ENCODE measurements at regions not wholly inside any gene's neighbourhood (a gene's known extent, or its start where the extent isn't known, plus 50 kb on each side); places are given as distances from the start of the nearest gene placed in this dataset.
"Not testable (repeated sequence)": the region's sequence is repeated elsewhere in the genome, so short reads cannot be mapped to it uniquely, and the experiment has no call there.

GRCh38 chr15:29648415-29648814 is 173.9 kb downstream of the TJP1 start:
- H3K79me2 ChIP-seq (ENCODE audit: control insufficient read depth, insufficient read depth, low read length); H3K9ac ChIP-seq (replicated peaks; ENCODE audit: extremely low read depth, insufficient read depth, low read length); H3K4me3 ChIP-seq (replicated peaks in 1 of 3; ENCODE audit: insufficient read depth in 1 of 3, low read depth in 1 of 3, low read length in 3 of 3); H3K27ac ChIP-seq (ENCODE audit: insufficient read depth, low read depth, low read length); H3K9me3 ChIP-seq (replicated peaks; ENCODE audit: control insufficient read depth, insufficient read depth, low read length); H3K36me3 ChIP-seq (ENCODE audit: control insufficient read depth in 2 of 2, extremely low read depth in 1 of 2, insufficient read depth in 2 of 2, low read length in 2 of 2); H3K9me1 ChIP-seq (replicated peaks; ENCODE audit: control insufficient read depth, extremely low read depth, insufficient read depth, low read length); H2AFZ ChIP-seq (ENCODE audit: low read depth, low read length); intact Hi-C loops (cut with micrococcal nuclease); DNase-seq (ENCODE audit: low read depth, low spot score); H3K4me1 ChIP-seq (ENCODE audit: control insufficient read depth, extremely low read depth, insufficient read depth, low read length); dilution Hi-C loops (cut with MboI; ENCODE audit: extremely low pct_ligation_motif_present, low sequenced_read_pairs); H3K27me3 ChIP-seq (ENCODE audit: control insufficient read depth in 2 of 2, insufficient read depth in 2 of 2, low read length in 2 of 2); FAIRE-seq; H4K20me1 ChIP-seq (replicated peaks; ENCODE audit: control insufficient read depth, extremely low read depth, insufficient read depth, low read length); POLR2A ChIA-PET; CTCF ChIA-PET; H3K4me2 ChIP-seq (ENCODE audit: insufficient read depth, low read length); BruUV-seq (replicated peaks): not testable (repeated sequence)

- POLR2A ChIA-PET, result no interaction called here
- H3K27me3 ChIP-seq (ENCODE audit: control insufficient read depth in 2 of 2, insufficient read depth in 2 of 2, low read length in 2 of 2), result no peaks in the 10 kb centered on the region
- no peak for FAIRE-seq
Measured at GRCh38 chr15:29645841-29646240, 176.4 kb downstream of the TJP1 start.

GRCh38 chr15:29644361-29644760 is 177.9 kb downstream of the TJP1 start:
- H3K4me3 ChIP-seq (replicated peaks in 1 of 3; ENCODE audit: insufficient read depth in 1 of 3, low read depth in 1 of 3, low read length in 3 of 3); H3K4me1 ChIP-seq (ENCODE audit: control insufficient read depth, extremely low read depth, insufficient read depth, low read length); H3K9me1 ChIP-seq (replicated peaks; ENCODE audit: control insufficient read depth, extremely low read depth, insufficient read depth, low read length); H3K27me3 ChIP-seq (ENCODE audit: control insufficient read depth in 2 of 2, insufficient read depth in 2 of 2, low read length in 2 of 2); H3K9ac ChIP-seq (replicated peaks; ENCODE audit: extremely low read depth, insufficient read depth, low read length); H3K9me3 ChIP-seq (replicated peaks; ENCODE audit: control insufficient read depth, insufficient read depth, low read length); H3K79me2 ChIP-seq (ENCODE audit: control insufficient read depth, insufficient read depth, low read length); H2AFZ ChIP-seq (ENCODE audit: low read depth, low read length); DNase-seq (ENCODE audit: low read depth, low spot score); POLR2A ChIA-PET; H4K20me1 ChIP-seq (replicated peaks; ENCODE audit: control insufficient read depth, extremely low read depth, insufficient read depth, low read length); H3K4me2 ChIP-seq (ENCODE audit: insufficient read depth, low read length); H3K27ac ChIP-seq (ENCODE audit: insufficient read depth, low read depth, low read length); BruUV-seq (replicated peaks); H3K36me3 ChIP-seq (ENCODE audit: control insufficient read depth in 2 of 2, extremely low read depth in 1 of 2, insufficient read depth in 2 of 2, low read length in 2 of 2); FAIRE-seq; intact Hi-C loops (cut with micrococcal nuclease); dilution Hi-C loops (cut with MboI; ENCODE audit: extremely low pct_ligation_motif_present, low sequenced_read_pairs); CTCF ChIA-PET: not testable (repeated sequence)

More at GRCh38 chr15:29645841-29646240, 176.4 kb downstream of the TJP1 start:
- H2AFZ ChIP-seq (ENCODE audit: low read depth, low read length), result no peak overlapping the region
- H4K20me1 ChIP-seq (replicated peaks; ENCODE audit: control insufficient read depth, extremely low read depth, insufficient read depth, low read length), result no peaks in the 10 kb centered on the region
- DNase-seq (ENCODE audit: low read depth, low spot score), result no peak
- no peak overlapping the region for H3K9ac ChIP-seq (replicated peaks; ENCODE audit: extremely low read depth, insufficient read depth, low read length)
- H3K4me2 ChIP-seq (ENCODE audit: insufficient read depth, low read length), result no peak overlapping the region
- H3K79me2 ChIP-seq (ENCODE audit: control insufficient read depth, insufficient read depth, low read length), result no peaks in the 10 kb centered on the region
- no TSS peak for BruUV-seq (replicated peaks)
- H3K27ac ChIP-seq (ENCODE audit: insufficient read depth, low read depth, low read length), result no peak overlapping the region
- no peaks in the 10 kb centered on the region for H3K4me1 ChIP-seq (ENCODE audit: control insufficient read depth, extremely low read depth, insufficient read depth, low read length)
- CTCF ChIA-PET, result no interaction called here
- no peaks in the 10 kb centered on the region for H3K9me1 ChIP-seq (replicated peaks; ENCODE audit: control insufficient read depth, extremely low read depth, insufficient read depth, low read length)
- no peak for TF ChIP-seq MYC (IDR thresholded peaks at IDR 0.05; ENCODE audit: low read depth, low read length)
- no peak for TF ChIP-seq POLR2A (IDR thresholded peaks at IDR 0.05; ENCODE audit: low read depth, low read length)
- no peak for TF ChIP-seq MAX (IDR thresholded peaks at IDR 0.05; ENCODE audit: insufficient read depth, insufficient read length)
- no peak for TF ChIP-seq FOS (IDR thresholded peaks at IDR 0.05; ENCODE audit: borderline replicate concordance, insufficient read depth, low read length)
- TF ChIP-seq POLR2AphosphoS5 (IDR thresholded peaks at IDR 0.05; ENCODE audit: insufficient read depth, low read depth, low read length), result no peak
- dilution Hi-C loops (cut with MboI; ENCODE audit: extremely low pct_ligation_motif_present, low sequenced_read_pairs) (no loop called here), intact Hi-C loops (cut with micrococcal nuclease) (no loop called here)
- H3K36me3 ChIP-seq (ENCODE audit: control insufficient read depth in 2 of 2, extremely low read depth in 1 of 2, insufficient read depth in 2 of 2, low read length in 2 of 2), result no peaks in the 10 kb centered on the region
- no peaks in the 10 kb centered on the region for H3K9me3 ChIP-seq (replicated peaks; ENCODE audit: control insufficient read depth, insufficient read depth, low read length)
- H3K4me3 ChIP-seq (replicated peaks in 1 of 3; ENCODE audit: insufficient read depth in 1 of 3, low read depth in 1 of 3, low read length in 3 of 3), result no peak overlapping the region
